ENCODE measurements at regions not wholly inside any gene's neighbourhood (a gene's known extent, or its start where the extent isn't known, plus 50 kb on each side); places are given as distances from the start of the nearest gene placed in this dataset.
"Not testable (repeated sequence)": the region's sequence is repeated elsewhere in the genome, so short reads cannot be mapped to it uniquely, and the experiment has no call there.

- not testable (repeated sequence) for H3K4me2 ChIP-seq (ENCODE audit: low read length); H3K27ac ChIP-seq; H3K27me3 ChIP-seq (ENCODE audit: control insufficient read depth, insufficient read depth, low read length); H3K79me2 ChIP-seq; H3K9me3 ChIP-seq (ENCODE audit: control insufficient read depth, low read length); H3K4me1 ChIP-seq; H3K36me3 ChIP-seq (ENCODE audit: control insufficient read depth, insufficient read depth, low read length); H3K4me3 ChIP-seq (ENCODE audit: low read depth, low read length); H3K9ac ChIP-seq; H2AFZ ChIP-seq
Measured at GRCh38 chr5:177902806-177903205, 93.2 kb downstream of the PROP1 start.

GRCh38 chr5:177900066-177900465, 96.0 kb downstream of the PROP1 start:
- H3K36me3 ChIP-seq (ENCODE audit: control insufficient read depth, insufficient read depth, low read length); H3K79me2 ChIP-seq; H3K4me3 ChIP-seq (ENCODE audit: low read depth, low read length); H3K27ac ChIP-seq; H3K27me3 ChIP-seq (ENCODE audit: control insufficient read depth, insufficient read depth, low read length); H3K4me1 ChIP-seq; H2AFZ ChIP-seq; H3K9ac ChIP-seq; H3K9me3 ChIP-seq (ENCODE audit: control insufficient read depth, low read length); H3K4me2 ChIP-seq (ENCODE audit: low read length): not testable (repeated sequence)

DNA sequence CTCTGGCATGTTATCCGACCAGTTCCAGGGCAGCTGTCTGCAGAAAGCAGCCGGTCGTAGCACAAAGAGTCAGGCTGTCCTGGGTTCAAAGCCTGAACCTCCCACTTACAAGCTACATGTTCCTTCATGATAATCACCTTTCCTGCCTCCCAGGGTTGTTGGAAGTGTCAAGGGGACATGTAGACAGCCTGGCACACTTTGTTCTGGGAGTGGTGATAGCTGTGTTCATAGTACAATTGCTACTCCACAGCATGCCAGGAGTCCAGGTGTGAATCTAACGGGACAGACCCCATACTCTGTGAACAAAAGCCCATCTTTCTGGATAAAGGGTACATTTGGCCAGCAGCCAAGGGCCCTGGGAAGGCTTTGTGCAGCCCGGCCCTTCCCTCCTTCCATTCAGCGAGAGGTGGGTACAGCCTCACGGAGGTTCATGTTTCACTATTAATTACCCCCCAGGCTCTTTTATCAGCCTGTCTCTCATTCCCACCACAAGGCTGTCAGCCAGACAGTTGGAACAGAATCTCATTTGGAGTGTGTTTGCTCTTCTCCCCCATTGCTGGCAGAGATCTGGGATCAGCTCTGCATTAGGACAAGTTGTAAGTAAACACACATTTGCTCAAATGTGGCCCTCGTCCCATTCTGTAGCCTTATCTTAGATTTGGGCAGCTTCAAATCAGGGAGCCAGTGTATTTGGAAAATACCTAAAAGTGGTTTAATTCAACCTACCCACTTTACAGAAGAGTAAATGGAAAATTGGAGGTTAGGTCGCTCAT, 101.2 kb downstream of the PROP1 start:
- H2AFZ ChIP-seq; H3K9ac ChIP-seq; H3K36me3 ChIP-seq (ENCODE audit: control insufficient read depth, insufficient read depth, low read length); H3K27ac ChIP-seq; H3K4me3 ChIP-seq (ENCODE audit: low read depth, low read length); H3K27me3 ChIP-seq (ENCODE audit: control insufficient read depth, insufficient read depth, low read length); H3K9me3 ChIP-seq (ENCODE audit: control insufficient read depth, low read length); H3K4me2 ChIP-seq (ENCODE audit: low read length); H3K4me1 ChIP-seq; H3K79me2 ChIP-seq: not testable (repeated sequence)

- H3K79me2 ChIP-seq; H3K4me1 ChIP-seq; H3K9ac ChIP-seq; H3K27me3 ChIP-seq (ENCODE audit: control insufficient read depth, insufficient read depth, low read length); H3K36me3 ChIP-seq (ENCODE audit: control insufficient read depth, insufficient read depth, low read length); H3K4me2 ChIP-seq (ENCODE audit: low read length); H2AFZ ChIP-seq; H3K4me3 ChIP-seq (ENCODE audit: low read depth, low read length); H3K9me3 ChIP-seq (ENCODE audit: control insufficient read depth, low read length): not testable (repeated sequence)
- H3K27ac ChIP-seq = peak overlapping the region; percentile 47
Measured at GRCh38 chr5:177892357-177892665, 103.7 kb downstream of the PROP1 start.

GRCh38 chr5:177891547-177892356, 104.3 kb downstream of the PROP1 start:
- H3K4me1 ChIP-seq; H3K9me3 ChIP-seq (ENCODE audit: control insufficient read depth, low read length); H3K4me3 ChIP-seq (ENCODE audit: low read depth, low read length); H3K79me2 ChIP-seq; H3K36me3 ChIP-seq (ENCODE audit: control insufficient read depth, insufficient read depth, low read length); H3K9ac ChIP-seq; H3K27me3 ChIP-seq (ENCODE audit: control insufficient read depth, insufficient read depth, low read length); H3K4me2 ChIP-seq (ENCODE audit: low read length); H2AFZ ChIP-seq: not testable (repeated sequence)
- peak; percentile 44 for TF ChIP-seq CTCF (IDR thresholded peaks at IDR 0.05)
- H3K27ac ChIP-seq = peak overlapping the region; percentile 47

DNA sequence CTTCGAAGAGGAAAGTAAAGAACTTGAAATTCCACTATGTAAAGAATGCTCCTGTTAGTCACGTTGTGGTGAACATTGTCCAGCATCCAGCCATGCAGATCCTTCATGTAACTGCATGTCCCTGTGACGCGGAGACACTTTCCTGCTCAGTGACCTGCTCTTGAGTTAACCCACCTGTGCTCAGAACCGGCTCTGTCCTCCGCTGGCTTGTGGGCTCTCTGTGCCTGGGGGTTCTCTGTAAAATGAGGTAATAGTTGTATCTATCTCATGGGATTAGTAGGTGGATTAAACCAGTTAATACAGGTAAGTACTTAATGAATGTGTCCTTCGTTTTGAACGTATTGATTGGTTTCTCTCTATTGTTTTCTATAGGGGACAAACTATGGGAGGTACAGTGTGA, 100.6 kb upstream of the FAM153A start:
- H3K27me3 ChIP-seq (ENCODE audit: control insufficient read depth, insufficient read depth, low read length) = not testable (repeated sequence)

DNA sequence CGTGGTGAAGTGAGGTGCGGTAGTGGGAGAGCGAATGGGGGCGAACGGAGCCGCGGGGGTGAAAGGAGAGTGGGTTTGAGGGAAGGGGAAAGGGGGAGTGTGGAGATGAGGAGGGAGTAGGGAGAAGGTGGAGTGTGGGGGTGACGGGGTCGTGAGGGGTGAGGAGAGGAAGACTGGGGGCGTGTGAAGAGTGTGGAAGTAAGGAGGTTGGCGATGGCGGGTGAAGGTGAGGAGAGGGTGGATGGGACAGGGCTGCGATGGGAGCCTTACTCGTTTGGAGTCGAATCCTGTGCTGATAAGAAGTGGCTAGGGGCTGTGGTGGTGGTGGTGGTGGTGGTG, 93.2 kb upstream of the FAM153A start:
- not testable (repeated sequence) for H3K79me2 ChIP-seq; H3K4me1 ChIP-seq; H3K36me3 ChIP-seq (ENCODE audit: control insufficient read depth, insufficient read depth, low read length); H3K4me2 ChIP-seq (ENCODE audit: low read length); H3K9me3 ChIP-seq (ENCODE audit: control insufficient read depth, low read length); H3K27ac ChIP-seq; H3K27me3 ChIP-seq (ENCODE audit: control insufficient read depth, insufficient read depth, low read length); H3K9ac ChIP-seq; H2AFZ ChIP-seq
- H3K4me3 ChIP-seq (ENCODE audit: low read depth, low read length) = peak overlapping the region; percentile 31

More for the DNA sequence above, 100.6 kb upstream of the FAM153A start:
- not testable (repeated sequence) for H3K9me3 ChIP-seq (ENCODE audit: control insufficient read depth, low read length); H3K79me2 ChIP-seq; H3K9ac ChIP-seq; H3K4me3 ChIP-seq (ENCODE audit: low read depth, low read length); H2AFZ ChIP-seq; H3K36me3 ChIP-seq (ENCODE audit: control insufficient read depth, insufficient read depth, low read length); H3K4me1 ChIP-seq; H3K27ac ChIP-seq; H3K4me2 ChIP-seq (ENCODE audit: low read length)

DNA sequence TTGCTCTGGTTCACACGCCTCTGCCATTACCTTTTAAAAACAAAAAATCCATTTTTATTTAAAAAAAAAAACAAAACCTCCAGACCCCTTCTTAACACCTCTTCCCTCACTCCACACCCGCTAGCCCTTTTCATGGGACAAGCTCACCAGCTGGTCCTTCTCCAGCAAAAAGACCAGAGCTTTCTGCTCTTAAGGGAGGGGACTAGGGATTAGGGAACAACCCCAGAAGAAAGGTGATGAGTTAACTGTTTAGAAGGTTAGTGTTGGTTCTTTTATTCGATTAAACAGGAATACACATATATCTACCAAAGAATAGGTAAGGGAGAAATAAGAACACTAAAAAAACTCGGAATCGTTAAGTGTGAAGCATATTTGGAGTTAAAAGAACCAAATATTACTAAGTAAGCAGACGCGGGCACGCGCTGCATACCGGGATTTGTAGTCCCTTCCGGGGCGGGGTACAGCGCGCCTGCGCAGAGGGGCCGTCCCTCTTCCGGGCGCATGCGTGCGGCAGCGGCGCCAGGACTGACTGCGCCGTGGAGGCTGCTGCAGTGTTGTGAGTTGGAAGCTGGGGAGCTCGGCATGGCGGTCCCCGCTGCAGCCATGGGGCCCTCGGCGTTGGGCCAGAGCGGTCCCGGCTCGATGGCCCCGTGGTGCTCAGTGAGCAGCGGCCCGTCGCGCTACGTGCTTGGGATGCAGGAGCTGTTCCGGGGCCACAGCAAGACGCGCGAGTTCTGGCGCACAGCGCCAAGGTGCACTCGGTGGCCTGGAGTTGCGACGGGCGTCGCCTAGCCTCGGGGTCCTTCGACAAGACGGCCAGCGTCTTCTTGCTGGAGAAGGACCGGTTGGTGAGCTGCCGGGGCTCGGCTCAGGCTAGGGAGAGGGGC, 92.6 kb upstream of the FAM153A start:
- H2AFZ ChIP-seq; H3K4me2 ChIP-seq (ENCODE audit: low read length); H3K79me2 ChIP-seq; H3K27ac ChIP-seq; H3K36me3 ChIP-seq (ENCODE audit: control insufficient read depth, insufficient read depth, low read length); H3K9me3 ChIP-seq (ENCODE audit: control insufficient read depth, low read length); H3K9ac ChIP-seq; H3K27me3 ChIP-seq (ENCODE audit: control insufficient read depth, insufficient read depth, low read length); H3K4me1 ChIP-seq: not testable (repeated sequence)
- H3K4me3 ChIP-seq (ENCODE audit: low read depth, low read length) = peak overlapping the region; percentile 31

DNA sequence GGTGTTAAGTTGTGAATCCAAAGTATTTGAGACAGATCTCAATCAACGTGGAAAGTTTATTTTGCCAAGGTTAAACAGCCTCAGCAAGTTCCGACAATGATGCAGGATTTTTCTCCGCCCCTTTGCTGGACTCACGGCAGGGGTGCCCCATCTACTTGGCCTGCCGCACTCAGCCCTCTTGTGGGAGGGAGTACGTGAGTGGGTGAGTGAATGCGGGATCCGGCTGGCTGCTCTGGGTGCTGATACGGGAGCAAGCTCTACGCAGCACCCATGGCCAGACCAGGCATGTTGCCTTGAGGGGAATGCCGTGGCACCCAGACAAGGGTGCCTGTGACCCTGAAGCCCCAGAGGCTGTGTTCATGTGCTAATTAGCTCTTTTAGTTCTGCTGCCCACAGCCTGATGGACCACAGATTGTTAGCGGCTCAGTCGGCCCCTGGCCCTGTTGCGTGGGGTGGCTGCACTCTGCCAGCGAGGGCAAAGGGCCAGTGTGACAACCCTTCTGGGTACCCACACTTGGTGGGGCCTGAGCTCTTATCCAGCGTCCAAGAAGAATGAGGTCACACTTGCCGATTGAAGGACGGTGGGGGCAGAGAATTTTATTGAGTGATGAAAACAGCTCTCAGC, 81.2 kb upstream of the FAM153A start:
- H3K27ac ChIP-seq; H3K79me2 ChIP-seq; H3K4me1 ChIP-seq; H3K9ac ChIP-seq; H3K9me3 ChIP-seq (ENCODE audit: control insufficient read depth, low read length); H3K36me3 ChIP-seq (ENCODE audit: control insufficient read depth, insufficient read depth, low read length); H3K27me3 ChIP-seq (ENCODE audit: control insufficient read depth, insufficient read depth, low read length); H3K4me3 ChIP-seq (ENCODE audit: low read depth, low read length); H3K4me2 ChIP-seq (ENCODE audit: low read length); H2AFZ ChIP-seq: not testable (repeated sequence)
